Right lobe of liver (tissue), 6 donors: ENCODE measurements at regions not wholly inside any gene's neighbourhood (a gene's known extent, or its start where the extent isn't known, plus 50 kb on each side); places are given as distances from the start of the nearest gene placed in this dataset.

Experiments used
- ATAC-seq, 4 donors: fragments of 200-7000 bp; cut with Tn5 transposase; one replicate each; pipeline ENCODE4 v1.9.1; 2020; ENCODE audit warnings: mild to moderate bottlenecking in 4 of 4, moderate library complexity in 4 of 4
- DNase-seq, 3 donors: peaks; one replicate each; pipeline ENCODE4 v3.0.0-alpha.2; 2020
- H3K27ac ChIP-seq, 3 donors: fragments of 200-600 bp; one replicate each; pipeline ENCODE4 v1.8.0; 2022
- H3K27me3 ChIP-seq, 2 donors: fragments of 200-600 bp; one replicate each; pipeline ENCODE4 v1.8.0; 2022
- H3K36me3 ChIP-seq, 4 donors: fragments of 200-600 bp; sonication (generic) in 1 of 4; one replicate each; pipeline versions ENCODE4 v1.5.1 to v1.8.0; 2017 to 2022; ENCODE audit warnings: control low read depth in 1 of 4
- H3K4me1 ChIP-seq, 4 donors: fragments of 200-600 bp; sonication (generic) in 1 of 4; one replicate each; pipeline versions ENCODE4 v1.5.1 to v1.8.0; 2017 to 2022; ENCODE audit warnings: control low read depth in 1 of 4
- H3K4me3 ChIP-seq, 3 donors: fragments of 200-600 bp; one replicate each; pipeline ENCODE4 v1.8.0; 2022
- H3K9me3 ChIP-seq, 4 donors: fragments of 200-600 bp; sonication (generic) in 1 of 4; one replicate each; pipeline versions ENCODE4 v1.5.1 to v1.8.0; 2017 to 2022; ENCODE audit warnings: control low read depth in 1 of 4
- CTCF ChIP-seq, 4 donors: fragments of 200-600 bp in 3 of 4; fragments of 450-650 bp in 1 of 4; IDR thresholded peaks; one replicate each; pipeline versions ENCODE4 v1.5.1 to v1.8.0; 2016 to 2022; ENCODE audit warnings: antibody characterized with exemption in 4 of 4, mild to moderate bottlenecking in 2 of 4
- POLR2A ChIP-seq: fragments of 450-650 bp; IDR thresholded peaks from one replicate; pipeline ENCODE4 v1.6.1; 2017; ENCODE audit warnings: antibody characterized with exemption, mild to moderate bottlenecking
- WGBS: methylation state at CpG from one replicate; pipeline ENCODE4 v1.1.6; 2018; ENCODE audit warnings: low coverage, low lambda C conversion rate; ENCODE audit not compliant: insufficient coverage; ENCODE audit errors: missing lambda C conversion rate; 5-methylcytosine and 5-hydroxymethylcytosine counted together
- intact Hi-C, 2 donors: fragments of 100-400 bp; cut with DNase I; formaldehyde crosslinking; loops; one replicate each; pipeline versions ENCODE4 v1.11.2 to v1.14.1; 2022
- donor health status: DM: no; HTN: yes; CAD: no.
- donor health status: DM: no; HTN: no; CAD: no.
- donor health status: DM: no; HTN: no; CAD: no.
- donor health status: DM: no; HTN: yes; CAD: no.
- donor health status: DM: no; HTN: yes; CAD: no.

GRCh38 chr10:111221682-111222480 lies 145.1 kb downstream of the ADRA2A start:
- H3K27ac ChIP-seq, result no peak overlapping the region
- DNase-seq (no peak), ATAC-seq (no peak)
- no peaks in the 10 kb centered on the region for H3K9me3 ChIP-seq
- intact Hi-C loops, result no loop called here
- H3K36me3 ChIP-seq, result no peaks in the 10 kb centered on the region
- 68% methylated on average over 10 of the region's 10 CpGs for WGBS
- TF ChIP-seq POLR2A, result no peak
- no peak for TF ChIP-seq CTCF (IDR thresholded peaks at IDR 0.05)
- H3K27me3 ChIP-seq, result no peaks in the 10 kb centered on the region
- H3K4me3 ChIP-seq, result no peak overlapping the region
- no peaks in the 10 kb centered on the region for H3K4me1 ChIP-seq

GRCh38 chr10:111222961-111223360 lies 146.1 kb downstream of the ADRA2A start:
- 45% methylated on average over 4 of the region's 4 CpGs for WGBS
- Histone ChIP-seq H3K36me3 (no peaks in the 10 kb centered on the region), H3K4me1 (no peaks in the 10 kb centered on the region), H3K27me3 (no peaks in the 10 kb centered on the region), H3K4me3 (no peak overlapping the region), H3K9me3 (no peaks in the 10 kb centered on the region), H3K27ac (no peak overlapping the region)
- TF ChIP-seq POLR2A (no peak), CTCF (IDR thresholded peaks at IDR 0.05) (no peak)
- ATAC-seq (no peak), DNase-seq (no peak)
- intact Hi-C loops, result no loop called here

DNA sequence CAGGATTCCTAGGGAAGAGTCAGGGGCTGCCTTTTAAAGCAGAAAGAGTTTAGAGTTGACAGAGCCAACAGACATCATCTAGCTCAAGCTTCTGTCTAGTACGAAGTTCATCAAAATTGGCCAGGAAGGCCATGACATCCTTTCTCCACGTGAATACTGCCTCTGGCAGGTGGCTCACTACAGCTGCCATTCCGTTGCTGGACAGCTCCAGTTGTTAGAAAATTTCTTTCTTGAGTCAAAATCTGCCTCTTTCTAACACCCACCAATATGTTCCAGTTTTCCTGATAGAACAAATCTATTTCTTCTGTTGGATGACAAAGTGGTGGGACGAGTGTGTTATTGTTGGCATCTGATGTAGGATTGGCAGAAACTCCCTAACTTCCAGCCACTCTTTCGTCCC lies 154.9 kb downstream of the ADRA2A start:
- intact Hi-C loops, result no loop called here
- TF ChIP-seq CTCF (IDR thresholded peaks at IDR 0.05), result no peak
- TF ChIP-seq POLR2A, result no peak
- Histone ChIP-seq H3K4me1 (no peaks in the 10 kb centered on the region), H3K27ac (no peak overlapping the region), H3K36me3 (no peaks in the 10 kb centered on the region), H3K9me3 (no peaks in the 10 kb centered on the region), H3K27me3 (no peaks in the 10 kb centered on the region), H3K4me3 (no peak overlapping the region)
- DNase-seq (no peak), ATAC-seq (no peak)
- WGBS, result 26% methylated on average over 5 of the region's 5 CpGs

- DNase-seq, result no peak
- TF ChIP-seq POLR2A (no peak), CTCF (IDR thresholded peaks at IDR 0.05) (no peak)
- Histone ChIP-seq H3K4me3 (no peak overlapping the region), H3K4me1 (no peaks in the 10 kb centered on the region), H3K27ac (no peak overlapping the region), H3K36me3 (no peaks in the 10 kb centered on the region), H3K9me3 (no peaks in the 10 kb centered on the region), H3K27me3 (no peaks in the 10 kb centered on the region)
- 50% methylated on average over 1 of the region's 1 CpG for WGBS
- intact Hi-C loops, result no loop called here
- ATAC-seq, result no peak
Observed at GRCh38 chr10:111233439-111233838, 156.6 kb downstream of the ADRA2A start.
